Umbilical cord (tissue), 1 donor: ENCODE measurements at regions not wholly inside any gene's neighbourhood (a gene's known extent, or its start where the extent isn't known, plus 50 kb on each side); places are given as distances from the start of the nearest gene placed in this dataset.
"Not testable (repeated sequence)": the region's sequence is repeated elsewhere in the genome, so short reads cannot be mapped to it uniquely, and the experiment has no call there.

Experiments used
- DNase-seq: peaks from one replicate; pipeline ENCODE4 v3.0.0-alpha.2; 2015; ENCODE audit warnings: low spot score

GRCh38 chr11:21723678-21724077 is 469.2 kb upstream of the ANO5 start:
- DNase-seq, result no peak

- no peak for DNase-seq
Measured at GRCh38 chr11:21727102-21727501, 465.8 kb upstream of the ANO5 start.

GRCh38 chr11:21736404-21736803 is 456.5 kb upstream of the ANO5 start:
- DNase-seq, result no peak

DNA sequence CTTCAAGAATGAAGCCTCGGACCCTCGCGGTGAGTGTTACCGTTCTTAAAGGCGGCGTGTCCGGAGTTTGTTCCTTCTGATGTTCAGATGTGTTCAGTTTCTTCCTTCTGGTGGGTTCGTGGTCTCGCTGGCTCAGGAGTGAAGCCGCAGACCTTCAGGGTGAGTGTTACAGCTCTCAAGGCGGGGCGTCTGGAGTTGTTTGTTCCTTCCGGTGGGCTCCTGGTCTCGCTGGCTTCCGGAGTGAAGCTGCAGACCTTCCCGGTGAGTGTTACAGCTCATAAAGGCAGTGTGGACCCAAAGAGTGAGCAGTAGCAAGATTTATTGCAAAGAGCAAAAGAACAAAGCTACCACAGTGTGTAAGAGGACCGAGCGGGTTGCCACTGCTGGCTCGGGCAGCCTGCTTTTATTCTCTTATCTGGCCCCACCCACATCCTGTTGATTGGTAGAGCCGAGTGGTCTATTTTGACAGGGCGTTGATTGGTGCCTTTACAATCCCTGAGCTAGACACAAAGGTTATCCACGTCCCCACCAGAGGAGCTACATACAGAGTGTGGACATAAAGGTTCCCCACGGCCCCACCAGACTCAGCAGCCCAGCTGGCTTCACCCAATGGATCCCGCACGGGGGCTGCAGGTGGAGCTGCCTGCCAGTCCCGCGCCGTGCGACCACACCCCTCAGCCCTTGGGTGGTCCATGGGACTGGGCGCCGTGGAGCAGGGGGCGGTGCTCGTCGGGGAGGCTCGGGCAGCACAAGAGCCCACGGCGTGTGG is 440.2 kb upstream of the ANO5 start:
- not testable (repeated sequence) for DNase-seq

DNA sequence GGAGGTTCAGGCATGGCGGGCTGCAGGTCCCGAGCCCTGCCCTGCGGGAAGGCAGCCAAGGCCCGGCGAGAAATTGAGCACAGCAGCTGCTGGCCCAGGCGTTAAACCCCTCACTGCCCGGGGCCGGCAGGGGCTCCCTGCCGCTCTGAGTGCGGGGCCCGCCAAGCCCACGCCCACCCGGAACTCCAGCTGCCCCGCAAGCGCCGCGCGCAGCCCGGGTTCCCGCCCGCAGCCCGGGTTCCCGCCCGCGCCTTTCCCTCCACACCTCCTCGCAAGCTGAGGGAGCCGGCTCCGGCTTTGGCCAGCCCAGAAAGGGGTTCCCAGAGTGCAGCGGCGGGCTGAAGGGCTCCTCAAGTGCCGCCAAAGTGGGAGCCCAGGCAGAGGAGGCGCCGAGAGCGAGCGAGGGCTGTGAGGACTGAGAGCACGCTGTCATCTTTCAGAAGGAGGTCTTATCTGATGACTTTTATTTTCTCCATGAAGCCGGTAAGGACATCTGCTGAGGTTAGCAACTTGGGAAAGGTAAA is 439.6 kb upstream of the ANO5 start:
- DNase-seq, result not testable (repeated sequence)

GRCh38 chr11:21761000-21761399 is 431.9 kb upstream of the ANO5 start:
- DNase-seq, result no peak

DNA sequence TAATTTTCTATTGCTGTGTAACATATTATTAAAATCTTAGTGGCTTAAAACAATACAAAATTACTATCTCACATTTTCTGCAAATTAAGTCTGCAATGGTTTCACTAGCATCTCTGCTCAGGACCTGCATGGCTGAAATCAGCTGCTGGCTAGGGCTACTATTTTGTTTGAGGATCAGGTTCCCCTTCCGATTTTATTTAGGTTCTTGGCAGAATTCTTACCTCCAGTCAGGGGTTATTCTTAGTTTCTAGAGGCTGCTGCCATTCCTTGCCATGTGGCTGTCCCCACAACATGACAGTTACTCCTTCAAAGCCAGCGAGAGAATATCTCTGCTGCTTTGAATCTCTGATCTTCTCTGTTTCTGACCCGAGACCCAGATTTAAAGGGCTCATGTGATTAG is 424.5 kb upstream of the ANO5 start:
- no peak for DNase-seq

GRCh38 chr11:21769188-21769587 is 423.7 kb upstream of the ANO5 start:
- DNase-seq, result no peak

DNA sequence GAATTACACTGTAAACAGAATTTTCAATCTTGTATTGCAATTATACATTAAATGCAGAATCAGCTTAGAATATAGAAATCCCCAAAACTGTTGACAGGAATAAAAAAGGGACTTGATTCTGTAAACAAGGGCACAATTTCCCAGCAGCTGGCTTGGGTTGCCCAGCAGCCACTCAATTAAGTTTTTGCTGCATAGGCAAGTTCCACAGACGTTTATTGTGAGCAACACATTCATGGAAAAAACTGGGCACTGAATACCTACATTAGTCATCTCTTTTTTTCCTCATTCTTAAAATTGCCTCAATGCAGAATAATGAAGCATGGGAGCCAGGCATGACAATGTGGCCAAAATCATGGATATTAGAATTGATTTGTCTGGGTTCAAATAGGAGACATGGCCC is 421.8 kb upstream of the ANO5 start:
- no peak for DNase-seq

GRCh38 chr11:21774212-21774611 is 418.7 kb upstream of the ANO5 start:
- no peak for DNase-seq

- DNase-seq, result no peak
Measured at GRCh38 chr11:21775911-21776310, 417.0 kb upstream of the ANO5 start.

- DNase-seq, result no peak
Measured at GRCh38 chr11:21783954-21784353, 408.9 kb upstream of the ANO5 start.

DNA sequence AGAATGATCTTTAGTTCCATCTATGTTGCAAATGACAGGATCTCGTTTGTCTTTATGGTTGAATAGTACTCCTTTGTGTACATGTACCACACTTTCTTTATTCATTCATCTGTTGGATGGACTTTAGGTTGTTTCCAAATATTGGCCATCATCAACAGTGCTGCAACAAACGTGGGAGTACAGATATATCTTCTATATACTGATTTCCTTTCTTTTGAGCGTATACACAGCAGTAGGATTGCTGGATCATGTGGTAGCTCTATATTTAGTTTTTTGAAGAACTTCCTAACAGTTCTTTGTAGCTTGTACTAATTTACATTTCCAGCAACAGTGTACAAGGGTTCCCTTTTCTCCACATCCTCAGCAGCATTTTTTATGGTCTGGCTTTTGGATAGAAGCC is 407.5 kb upstream of the ANO5 start:
- no peak for DNase-seq

GRCh38 chr11:21794306-21794705 is 398.6 kb upstream of the ANO5 start:
- no peak for DNase-seq

DNA sequence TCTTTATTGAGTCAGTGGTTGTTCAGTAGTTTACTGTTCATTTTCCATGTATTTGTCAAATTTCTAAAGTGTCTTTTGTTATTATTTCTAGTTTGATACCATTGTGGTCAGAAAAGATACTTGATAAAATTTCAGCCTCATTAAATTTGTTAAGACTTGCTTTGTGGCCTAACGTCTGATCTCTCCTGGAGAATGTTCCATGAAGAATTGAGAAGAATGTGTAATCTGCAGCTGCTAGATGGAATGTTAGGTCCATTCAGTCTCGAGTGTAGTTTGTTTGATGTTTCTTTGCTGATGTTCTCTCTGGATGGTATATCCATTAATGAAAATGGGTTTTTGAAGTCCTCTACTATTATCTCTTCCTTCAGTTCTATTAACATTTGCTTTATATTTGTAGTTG is 394.7 kb upstream of the ANO5 start:
- no peak for DNase-seq

- not testable (repeated sequence) for DNase-seq
Measured at GRCh38 chr11:21804523-21804922, 388.4 kb upstream of the ANO5 start.

GRCh38 chr11:21806508-21806907 is 386.4 kb upstream of the ANO5 start:
- DNase-seq, result no peak

- no peak for DNase-seq
Measured at GRCh38 chr11:21806947-21807346, 385.9 kb upstream of the ANO5 start.

DNA sequence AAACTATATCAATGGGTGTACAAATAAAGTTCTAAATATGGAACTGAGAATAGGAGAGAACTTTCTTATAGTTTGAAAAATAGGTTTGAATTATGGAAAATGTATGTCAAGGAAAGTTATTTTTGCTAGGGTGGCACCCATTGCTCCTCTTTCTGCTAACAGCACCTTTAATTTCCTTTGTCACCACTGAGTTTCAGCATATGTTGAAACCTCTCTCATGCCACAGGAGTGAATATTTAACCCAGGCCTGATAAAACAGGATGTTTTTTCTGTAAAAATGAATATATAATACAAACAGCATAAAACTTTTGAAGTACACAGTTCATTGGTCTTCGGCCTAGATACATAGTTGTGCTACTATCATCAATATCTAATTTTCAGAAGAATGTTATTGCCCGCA is 385.5 kb upstream of the ANO5 start:
- no peak for DNase-seq

DNA sequence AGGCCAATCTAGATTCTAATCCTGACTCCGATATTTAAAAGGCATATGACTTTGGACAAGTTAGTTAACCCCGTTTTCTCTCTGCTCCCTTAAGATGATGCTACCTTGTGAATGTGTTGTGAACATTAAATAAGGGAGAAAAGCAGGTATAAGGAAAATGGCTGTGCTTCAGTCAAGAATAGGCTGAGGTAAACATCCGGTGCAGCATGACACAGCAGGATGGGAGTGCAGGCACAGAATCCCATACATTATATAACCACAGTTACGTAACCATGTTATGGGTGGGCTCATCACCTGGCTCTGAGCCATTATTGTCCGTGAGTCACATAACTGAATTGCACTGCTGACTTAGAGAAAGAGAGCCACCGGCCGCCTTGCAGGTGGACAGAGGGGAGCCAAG is 382.2 kb upstream of the ANO5 start:
- DNase-seq, result no peak

DNA sequence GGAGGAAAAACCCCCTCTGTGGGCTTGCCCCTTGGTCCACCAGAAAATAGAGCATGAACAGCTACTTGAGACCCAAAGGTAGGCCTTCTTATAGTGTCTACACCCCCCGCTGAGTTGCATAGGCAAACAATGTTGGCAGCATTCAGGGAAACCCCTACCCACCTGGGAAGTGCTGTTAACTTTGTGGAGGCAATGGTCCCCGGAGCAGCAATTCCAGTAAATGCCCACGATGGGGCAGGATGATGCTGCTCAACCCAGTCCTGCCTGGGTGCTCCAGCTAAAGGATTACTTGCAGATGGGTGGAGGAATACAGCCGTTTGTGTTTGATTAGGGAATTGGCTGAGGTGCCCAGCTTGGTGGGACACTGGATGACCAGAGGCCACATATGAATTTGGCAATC is 381.3 kb upstream of the ANO5 start:
- DNase-seq, result no peak

- no peak for DNase-seq
Measured at GRCh38 chr11:21814169-21814568, 378.7 kb upstream of the ANO5 start.

- no peak for DNase-seq
Measured at GRCh38 chr11:21817696-21818095, 375.2 kb upstream of the ANO5 start.

GRCh38 chr11:21820176-21820575 is 372.7 kb upstream of the ANO5 start:
- no peak for DNase-seq
